ENCODE measurements at regions not wholly inside any gene's neighbourhood (a gene's known extent, or its start where the extent isn't known, plus 50 kb on each side); places are given as distances from the start of the nearest gene placed in this dataset.
A peak's percentile ranks its signal among the peaks of the same experiment; 100 is the strongest.

GRCh38 chr12:125683748-125684381 is 618.6 kb downstream of the AACS start:
- Mint-ChIP-seq H3K27me3 (ENCODE audit: low read depth) (peaks cover 30% of the 10 kb centered on the region), H3K27ac (no peak overlapping the region), H3K4me1 (no peaks in the 10 kb centered on the region), H3K9me3 (peaks cover 45% of the 10 kb centered on the region), H3K36me3 (peaks cover 14% of the 10 kb centered on the region), H3K4me3 (no peak overlapping the region)
- ATAC-seq = peak; percentile 99
- ChIA-PET POLR2A (no interaction called here), CTCF (interaction anchor here (0.5 to 1.6 kb wide), 23 partner anchors 9 to 1215 kb away, joined by 3 to 12 read pairs (median 3); no protein-coding TSS in a partner anchor)
- peak; percentile 98 for DNase-seq (ENCODE audit: low spot score)
- no peak for TF ChIP-seq NR3C1 (CRISPR knock-in tag; conservative IDR thresholded peaks at IDR 0.05; ENCODE audit: low read depth)
- no peak for TF ChIP-seq ERG (CRISPR knock-in tag; IDR thresholded peaks at IDR 0.05)
- no peak for TF ChIP-seq E2F1 (CRISPR knock-in tag; IDR thresholded peaks at IDR 0.05)
- no peak for TF ChIP-seq ZNF219 (CRISPR knock-in tag; IDR thresholded peaks at IDR 0.05; ENCODE audit: borderline replicate concordance)
- no peak for TF ChIP-seq FOXP4 (CRISPR knock-in tag; IDR thresholded peaks at IDR 0.05)
- TF ChIP-seq GABPB1 (CRISPR knock-in tag; IDR thresholded peaks at IDR 0.05) = no peak
- TF ChIP-seq USF1 (CRISPR knock-in tag; IDR thresholded peaks at IDR 0.05) = no peak
- TF ChIP-seq CTCF (IDR thresholded peaks at IDR 0.05) = peak; percentile 94
- no peak for TF ChIP-seq AFF4 (CRISPR knock-in tag; IDR thresholded peaks at IDR 0.05; ENCODE audit: borderline replicate concordance)
- TF ChIP-seq CDX4 (CRISPR knock-in tag; IDR thresholded peaks at IDR 0.05; ENCODE audit: borderline replicate concordance) = no peak
- TF ChIP-seq E2F5 (CRISPR knock-in tag; IDR thresholded peaks at IDR 0.05) = no peak
- TF ChIP-seq ZMAT4 (CRISPR knock-in tag; IDR thresholded peaks at IDR 0.05) = no peak
- no peak for TF ChIP-seq NFYB (CRISPR knock-in tag; conservative IDR thresholded peaks at IDR 0.05; ENCODE audit: low read depth)
- TF ChIP-seq NR2C2 (CRISPR knock-in tag; IDR thresholded peaks at IDR 0.05) = no peak
- TF ChIP-seq ZNF671 (CRISPR knock-in tag; IDR thresholded peaks at IDR 0.05) = no peak
- TF ChIP-seq MAX (CRISPR knock-in tag; IDR thresholded peaks at IDR 0.05) = peak; percentile 61; the same call in 1 of the 2 replicates
- no peak for TF ChIP-seq MLX (CRISPR knock-in tag; IDR thresholded peaks at IDR 0.05)
- no peak for TF ChIP-seq PRDM15 (CRISPR knock-in tag; IDR thresholded peaks at IDR 0.05)
